Neuronal stem cell (in vitro differentiated cells): ENCODE measurements at regions not wholly inside any gene's neighbourhood (a gene's known extent, or its start where the extent isn't known, plus 50 kb on each side); places are given as distances from the start of the nearest gene placed in this dataset.

Experiments used
- DNase-seq: peaks from one replicate; pipeline ENCODE4 v3.0.0-alpha.2; 2013; ENCODE audit warnings: low spot score
- H2AFZ ChIP-seq: one replicate; pipeline ENCODE4 v1.6.1; 2013; ENCODE audit warnings: mild to moderate bottlenecking, low read length, inconsistent platforms
- H2AK5ac ChIP-seq: 2 replicates; pipeline ENCODE4 v1.6.1; 2013; ENCODE audit warnings: low read depth, mild to moderate bottlenecking, inconsistent platforms, low read length, moderate library complexity, mixed read lengths
- H2BK120ac ChIP-seq: 2 replicates; pipeline ENCODE4 v1.6.1; 2013; ENCODE audit warnings: low read depth, mild to moderate bottlenecking, inconsistent platforms, low read length, moderate library complexity, mixed read lengths
- H2BK12ac ChIP-seq: one replicate; pipeline ENCODE4 v1.6.1; 2013; ENCODE audit warnings: low read length, inconsistent platforms
- H2BK15ac ChIP-seq: 2 replicates; pipeline ENCODE4 v1.6.1; 2013; ENCODE audit warnings: mild to moderate bottlenecking, low read length, inconsistent platforms, mixed read lengths
- H2BK5ac ChIP-seq: one replicate; pipeline ENCODE4 v1.6.1; 2013; ENCODE audit warnings: inconsistent platforms, mild to moderate bottlenecking, low read length, moderate library complexity
- H3K14ac ChIP-seq: one replicate; pipeline ENCODE4 v1.6.1; 2013; ENCODE audit warnings: low read length, inconsistent platforms
- H3K18ac ChIP-seq: 2 replicates; pipeline ENCODE4 v1.6.1; 2013; ENCODE audit warnings: low read length, inconsistent platforms
- H3K23ac ChIP-seq: 2 replicates; pipeline ENCODE4 v1.6.1; 2013; ENCODE audit warnings: low read depth, mild to moderate bottlenecking, mixed read lengths, low read length, inconsistent platforms; ENCODE audit not compliant: poor library complexity
- H3K27ac ChIP-seq: replicated peaks from 3 replicates; pipeline ENCODE4 v1.5.1; 2013; ENCODE audit warnings: low read length, inconsistent platforms
- H3K27me3 ChIP-seq, 3 experiments: 2 replicates each; pipeline ENCODE4 v1.6.1; 2013; ENCODE audit warnings: low read length in 3 of 3, mild to moderate bottlenecking in 2 of 3, inconsistent platforms in 1 of 3, low read depth in 1 of 3, mixed read lengths in 1 of 3, moderate library complexity in 1 of 3; ENCODE audit not compliant: control insufficient read depth in 3 of 3, insufficient read depth in 3 of 3
- H3K36me3 ChIP-seq, 2 donors: replicated peaks in 1 of 2; 2 replicates each; pipeline ENCODE4 v1.6.1; 2013; ENCODE audit warnings: low read length in 2 of 2; ENCODE audit not compliant: control insufficient read depth in 2 of 2, insufficient read depth in 2 of 2
- H3K4ac ChIP-seq: 2 replicates; pipeline ENCODE4 v1.6.1; 2013; ENCODE audit warnings: inconsistent platforms, mild to moderate bottlenecking, low read length, moderate library complexity
- H3K4me1 ChIP-seq, 2 donors: 1 replicate in 1 of 2; 2 replicates in 1 of 2; pipeline ENCODE4 v1.6.1; 2013; ENCODE audit warnings: low read length in 2 of 2, low read depth in 1 of 2; ENCODE audit not compliant: control insufficient read depth in 2 of 2, insufficient read depth in 1 of 2
- H3K4me2 ChIP-seq: one replicate; pipeline ENCODE4 v1.6.1; 2013; ENCODE audit warnings: mild to moderate bottlenecking, low read length, inconsistent platforms; ENCODE audit not compliant: insufficient read depth, poor library complexity, severe bottlenecking
- H3K4me3 ChIP-seq, 2 donors: 2 replicates each; pipeline ENCODE4 v1.5.1; 2013; ENCODE audit warnings: low read length in 2 of 2, mild to moderate bottlenecking in 2 of 2, inconsistent platforms in 1 of 2, moderate library complexity in 1 of 2
- H3K79me1 ChIP-seq: one replicate; pipeline ENCODE4 v1.6.1; 2013; ENCODE audit warnings: low read depth, mild to moderate bottlenecking, inconsistent platforms, low read length, moderate library complexity
- H3K9ac ChIP-seq: one replicate; pipeline ENCODE4 v1.6.1; 2013; ENCODE audit warnings: mild to moderate bottlenecking, low read depth, low read length, inconsistent platforms; ENCODE audit not compliant: poor library complexity
- H3K9me3 ChIP-seq, 2 donors: replicated peaks in 1 of 2; 2 replicates each; pipeline versions ENCODE3 to v1.6.1; 2013; ENCODE audit warnings: low read length in 2 of 2, mild to moderate bottlenecking in 2 of 2, inconsistent platforms in 1 of 2, low read depth in 1 of 2, mixed read lengths in 1 of 2, moderate library complexity in 1 of 2; ENCODE audit not compliant: control insufficient read depth in 2 of 2, insufficient read depth in 1 of 2
- H4K8ac ChIP-seq: one replicate; pipeline ENCODE4 v1.6.1; 2013; ENCODE audit warnings: low read depth, mild to moderate bottlenecking, inconsistent platforms, low read length, moderate library complexity
- H4K91ac ChIP-seq: one replicate; pipeline ENCODE4 v1.6.1; 2013; ENCODE audit warnings: low read length, low read depth, mild to moderate bottlenecking, inconsistent platforms; ENCODE audit not compliant: poor library complexity
- WGBS, 2 donors: extraction: QIAGEN DNeasy Blood & Tissue Kit; methylation state at CpG; one replicate each; pipeline ENCODE4 v1.1.7; 2013; ENCODE audit warnings: missing lambda C conversion rate in 2 of 2, mixed read lengths in 1 of 2; ENCODE audit not compliant: insufficient read length in 2 of 2, insufficient replicate concordance in 1 of 2; ENCODE audit errors: extremely low coverage in 2 of 2; 5-methylcytosine and 5-hydroxymethylcytosine counted together

GRCh38 chr4:126470862-126471261 lies 1156.1 kb downstream of the FAT4 start:
- Histone ChIP-seq H2BK12ac (no peak overlapping the region), H2AFZ (no peak overlapping the region), H3K4ac (no peak overlapping the region), H2BK120ac (no peak overlapping the region), H2AK5ac (no peak overlapping the region), H3K4me2 (no peak overlapping the region), H2BK15ac (no peak overlapping the region), H3K79me1 (no peaks in the 10 kb centered on the region), H3K4me1 (no peaks in the 10 kb centered on the region), H3K27ac (no peak overlapping the region), H3K9me3 (peaks cover 0 to 4% of the 10 kb centered on the region in 2 donors), H3K4me3 (no peak overlapping the region), H3K14ac (no peak overlapping the region), H3K9ac (no peak overlapping the region), H3K27me3 (no peaks in the 10 kb centered on the region), H2BK5ac (no peak overlapping the region), H4K8ac (no peak overlapping the region), H3K23ac (no peak overlapping the region), H3K18ac (no peak overlapping the region), H3K36me3 (no peaks in the 10 kb centered on the region), H4K91ac (no peak overlapping the region)
- no peak for DNase-seq
- no CpG with 5 or more reads among the region's 3 CpGs for WGBS, 2 donors

DNA sequence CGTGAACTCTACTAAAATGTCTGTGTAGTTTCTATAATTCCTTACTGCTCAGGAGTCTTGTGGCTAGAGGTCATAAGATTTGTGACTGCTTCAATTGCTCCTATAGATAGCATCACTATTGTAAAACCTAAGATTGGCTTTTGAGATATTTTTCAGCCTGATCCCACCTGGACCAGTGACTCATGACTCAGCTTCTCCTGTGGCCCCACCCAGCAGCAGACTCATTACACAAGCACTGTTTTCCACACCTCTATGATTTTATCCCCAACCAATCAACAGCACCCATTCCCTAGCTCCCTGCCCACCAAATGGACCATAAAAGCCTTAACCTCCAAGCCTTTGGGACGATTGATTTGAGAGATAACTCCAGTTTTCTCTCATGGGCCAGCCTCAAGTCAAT lies 1157.0 kb upstream of the INTU start:
- Histone ChIP-seq H3K23ac (no peak overlapping the region), H2AK5ac (no peak overlapping the region), H3K14ac (no peak overlapping the region), H3K9me3 (peaks cover 0 to 9% of the 10 kb centered on the region in 2 donors), H3K4me1 (no peaks in the 10 kb centered on the region), H3K27me3 (no peaks in the 10 kb centered on the region), H2BK12ac (no peak overlapping the region), H3K79me1 (no peaks in the 10 kb centered on the region), H3K18ac (no peak overlapping the region), H3K36me3 (no peaks in the 10 kb centered on the region), H3K4me2 (no peak overlapping the region), H3K9ac (no peak overlapping the region), H2AFZ (no peak overlapping the region), H4K8ac (no peak overlapping the region), H4K91ac (no peak overlapping the region), H2BK5ac (no peak overlapping the region), H2BK120ac (no peak overlapping the region), H3K4ac (no peak overlapping the region), H2BK15ac (no peak overlapping the region), H3K27ac (no peak overlapping the region), H3K4me3 (no peak overlapping the region)
- WGBS, 2 donors, result no CpG with 5 or more reads among the region's 2 CpGs
- no peak for DNase-seq

GRCh38 chr4:126479709-126480108 lies 1153.0 kb upstream of the INTU start:
- Histone ChIP-seq H3K27ac (no peak overlapping the region), H2BK120ac (no peak overlapping the region), H3K4me1 (no peaks in the 10 kb centered on the region), H3K4me3 (no peak overlapping the region), H3K9ac (no peak overlapping the region), H3K18ac (no peak overlapping the region), H3K4ac (no peak overlapping the region), H3K9me3 (peaks cover 0 to 9% of the 10 kb centered on the region in 2 donors), H2AK5ac (no peak overlapping the region), H3K23ac (no peak overlapping the region), H4K91ac (no peak overlapping the region), H2BK15ac (no peak overlapping the region), H3K14ac (no peak overlapping the region), H3K36me3 (no peaks in the 10 kb centered on the region), H3K27me3 (no peaks in the 10 kb centered on the region), H4K8ac (no peak overlapping the region), H2BK12ac (no peak overlapping the region), H2AFZ (peak overlapping the region; percentile 49), H2BK5ac (no peak overlapping the region), H3K79me1 (no peaks in the 10 kb centered on the region), H3K4me2 (no peak overlapping the region)
- no peak for DNase-seq
- WGBS, 2 donors, result no CpG with 5 or more reads among the region's 7 CpGs

GRCh38 chr4:126482311-126482710 lies 1150.4 kb upstream of the INTU start:
- H2BK12ac ChIP-seq, result no peak overlapping the region
- H3K4me2 ChIP-seq, result no peak overlapping the region
- no peak overlapping the region for H4K8ac ChIP-seq
- no peaks in the 10 kb centered on the region for H3K79me1 ChIP-seq
- H3K9ac ChIP-seq, result no peak overlapping the region
- H3K36me3 ChIP-seq, result no peaks in the 10 kb centered on the region
- no peak overlapping the region for H2BK120ac ChIP-seq
- no peak for DNase-seq
- H3K4ac ChIP-seq, result no peak overlapping the region
- H3K4me3 ChIP-seq, result no peak overlapping the region
- no peak overlapping the region for H2AK5ac ChIP-seq
- no peak overlapping the region for H2AFZ ChIP-seq
- no peak overlapping the region for H3K23ac ChIP-seq
- no peak overlapping the region for H2BK5ac ChIP-seq
- H3K27me3 ChIP-seq, result no peaks in the 10 kb centered on the region
- H3K14ac ChIP-seq, result no peak overlapping the region
- no peak overlapping the region for H3K18ac ChIP-seq
- H3K9me3 ChIP-seq, result peaks cover 0 to 5% of the 10 kb centered on the region in 2 donors
- no peaks in the 10 kb centered on the region for H3K4me1 ChIP-seq
- H4K91ac ChIP-seq, result no peak overlapping the region
- H3K27ac ChIP-seq, result no peak overlapping the region
- H2BK15ac ChIP-seq, result no peak overlapping the region
